K562 (cell line): ENCODE measurements at regions not wholly inside any gene's neighbourhood (a gene's known extent, or its start where the extent isn't known, plus 50 kb on each side); places are given as distances from the start of the nearest gene placed in this dataset.

Experiments used
- ATAC-seq: fragments of 200-7000 bp; cut with Tn5 transposase; 3 replicates; pipeline ENCODE4 v1.9.1; 2020; ENCODE audit warnings: moderate library complexity
- BruUV-seq: library from RNA; stranded (reverse); fragments of 400-500 nt; replicated peaks from 2 replicates; lab custom pipeline; 2021; lab: Mats Ljungman, UMichigan
- CTCF ChIA-PET: fragments of 300-600 bp; formaldehyde crosslinking; extraction: SDS; loops from one replicate; lab custom pipeline; 2021; ENCODE audit warnings: low intra/inter-chr PET ratio; lab: Yijun Ruan, JAX
- POLR2A ChIA-PET: fragments of 300-600, 350-650 bp; sonication (Branson Sonifier 250); formaldehyde crosslinking; extraction: SDS; loops from one replicate; lab custom pipeline; 2021; ENCODE audit warnings: antibody characterized with exemption, inconsistent platforms; lab: Yijun Ruan, JAX
- DNase-seq, 4 experiments: peaks; one replicate each; pipeline versions ENCODE4 v3.0.0 to v3.0.0-alpha.2; 2011 to 2018; ENCODE audit warnings: low spot score in 3 of 4, mixed read lengths in 3 of 4; ENCODE audit errors: extremely low read depth in 1 of 4
- FAIRE-seq: peaks from 2 replicates; lab custom pipeline; 2011; peaks lifted over from hg19 to GRCh38; lab: Jason Lieb, UNC
- H2AFZ ChIP-seq: 2 replicates; pipeline ENCODE4 v1.6.0; 2011; ENCODE audit warnings: low read depth, low read length, control low read depth, inconsistent platforms
- H3K27ac ChIP-seq: fragments of 200-600 bp; 3 replicates; pipeline ENCODE4 v1.8.0; 2011; ENCODE audit warnings: low read depth, mild to moderate bottlenecking, control low read depth, inconsistent platforms, low read length, moderate library complexity, mixed read lengths; ENCODE audit errors: extremely low read depth
- H3K27me3 ChIP-seq, 2 experiments: fragments of 300-600 bp in 1 of 2; 2 replicates in 1 of 2; 3 replicates in 1 of 2; pipeline versions ENCODE4 v1.6.0 to v1.8.0; 2011; ENCODE audit warnings: inconsistent platforms in 2 of 2, low read length in 2 of 2, mild to moderate bottlenecking in 1 of 2, mixed read lengths in 1 of 2, moderate library complexity in 1 of 2; ENCODE audit not compliant: control insufficient read depth in 2 of 2, insufficient read depth in 2 of 2
- H3K36me3 ChIP-seq: fragments of 300-600 bp; 3 replicates; pipeline ENCODE4 v1.8.0; 2011; ENCODE audit warnings: mild to moderate bottlenecking, low read length, inconsistent platforms; ENCODE audit not compliant: control insufficient read depth, insufficient read depth
- H3K4me1 ChIP-seq, 2 experiments: fragments of 200-600 bp in 1 of 2; replicated peaks in 1 of 2; 2 replicates in 1 of 2; 3 replicates in 1 of 2; pipeline versions ENCODE4 v1.5.1 to v1.8.0; 2011; ENCODE audit warnings: inconsistent platforms in 2 of 2, low read length in 2 of 2, mild to moderate bottlenecking in 1 of 2, mixed read lengths in 1 of 2, moderate library complexity in 1 of 2; ENCODE audit not compliant: control insufficient read depth in 2 of 2, insufficient read depth in 2 of 2
- H3K4me2 ChIP-seq: 2 replicates; pipeline ENCODE4 v1.6.1; 2011; ENCODE audit warnings: low read length, control low read depth, inconsistent platforms, mixed read lengths; ENCODE audit not compliant: insufficient read depth
- H3K4me3 ChIP-seq: fragments of 200-600 bp; sonication (generic), shearing (Covaris generic); 2 replicates; pipeline ENCODE4 v1.5.1; 2016; ENCODE audit warnings: control low read depth, inconsistent platforms
- H3K79me2 ChIP-seq: fragments of 200-600 bp; 3 replicates; pipeline ENCODE4 v1.8.0; 2011; ENCODE audit warnings: low read length, inconsistent platforms; ENCODE audit not compliant: control insufficient read depth, insufficient read depth
- H3K9ac ChIP-seq, 2 experiments: 2 replicates each; pipeline versions ENCODE4 v1.6.0 to v1.6.1; 2011; ENCODE audit warnings: low read depth in 2 of 2, low read length in 2 of 2, control low read depth in 1 of 2, inconsistent platforms in 1 of 2, mild to moderate bottlenecking in 1 of 2, mixed read lengths in 1 of 2; ENCODE audit not compliant: insufficient read depth in 1 of 2
- H3K9me1 ChIP-seq: one replicate; pipeline ENCODE4 v1.6.0; 2011; ENCODE audit warnings: inconsistent platforms, mild to moderate bottlenecking, low read length, moderate library complexity; ENCODE audit not compliant: control insufficient read depth, insufficient read depth
- H3K9me3 ChIP-seq: replicated peaks from 2 replicates; pipeline ENCODE4 v1.5.1; 2011; ENCODE audit warnings: low read depth, low read length, inconsistent platforms; ENCODE audit not compliant: control insufficient read depth, insufficient read depth
- H4K20me1 ChIP-seq: replicated peaks from 2 replicates; pipeline ENCODE4 v1.6.1; 2011; ENCODE audit warnings: low read length, inconsistent platforms, mixed read lengths; ENCODE audit not compliant: control insufficient read depth, insufficient read depth
- BHLHE40 ChIP-seq: IDR thresholded peaks from 2 replicates; pipeline ENCODE4 v1.6.1; 2011; ENCODE audit warnings: low read length, improper control_type of control experiment
- HDAC2 ChIP-seq: fragments of 450-650 bp; IDR thresholded peaks from 2 replicates; pipeline ENCODE4 v1.6.1; 2016; ENCODE audit warnings: mild to moderate bottlenecking
- IRF9 ChIP-seq: fragments of 450-650 bp; IDR thresholded peaks from 2 replicates; pipeline ENCODE4 v1.6.1; 2016; ENCODE audit warnings: missing biosample characterization, missing genetic modification characterization
- SMARCA5 ChIP-seq: fragments of 450-650 bp; IDR thresholded peaks from 2 replicates; pipeline ENCODE4 v1.6.1; 2016
- ZNF124 ChIP-seq: sonication (generic); formaldehyde crosslinking; IDR thresholded peaks from 2 replicates; pipeline ENCODE4 v1.8.1; 2022; ENCODE audit warnings: missing genetic modification reagents
- ZNF583 ChIP-seq: fragments of 250-450 bp; sonication (Bioruptor Pico); IDR thresholded peaks from 2 replicates; pipeline ENCODE4 v1.4.0; 2020
- ZNF586 ChIP-seq: fragments of 450-650 bp; formaldehyde crosslinking; conservative IDR thresholded peaks from 2 replicates; pipeline ENCODE4 v1.4.0; 2020; ENCODE audit warnings: mild to moderate bottlenecking, moderate library complexity
- WGBS: fragments of 100-300 bp; shearing (Covaris generic); methylation state at CpG from one replicate; pipeline ENCODE4 v1.1.6; 2016; ENCODE audit warnings: low coverage, mixed read lengths; ENCODE audit not compliant: insufficient coverage; ENCODE audit errors: missing lambda C conversion rate; 5-methylcytosine and 5-hydroxymethylcytosine counted together
- in situ Hi-C: fragments of 300-500 bp; cut with MboI; formaldehyde crosslinking; loops from 4 replicates; pipeline ENCODE4 v1.15.0; 2018; ENCODE audit warnings: inconsistent platforms, mixed read lengths
- intact Hi-C: fragments of 100-400 bp; cut with micrococcal nuclease; formaldehyde crosslinking; loops from 2 replicates; pipeline ENCODE4 v1.14.2; 2022
- TF ChIP-seq, protein P1 (sequence below), 2 experiments: IDR thresholded peaks in 1 of 2; conservative IDR thresholded peaks in 1 of 2; 2 replicates each; pipeline ENCODE4 v1.6.1; 2016; ENCODE audit warnings: low read depth in 2 of 2, mild to moderate bottlenecking in 1 of 2, missing compliant biosample characterization in 1 of 2, missing genetic modification characterization in 1 of 2, moderate library complexity in 1 of 2

DNA sequence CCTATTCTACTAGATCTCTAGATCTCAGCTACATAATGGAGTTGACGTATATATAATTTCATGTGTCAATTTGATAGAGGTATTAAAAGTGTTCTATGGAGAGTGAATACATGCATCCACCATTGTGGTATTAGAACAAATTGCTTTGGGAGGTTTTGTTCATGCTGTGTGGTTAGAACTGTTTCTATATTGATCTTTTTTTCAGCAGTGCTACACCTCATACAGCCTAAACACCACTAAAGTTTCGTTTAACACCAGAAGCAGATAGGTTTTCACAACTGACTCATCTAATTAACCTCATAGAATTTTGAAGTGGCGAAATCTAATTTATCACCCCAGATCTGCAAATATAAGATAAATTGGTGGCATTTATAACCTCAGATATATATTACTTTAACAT is 269.4 kb upstream of the SEMA6A start:
- ATAC-seq = no peak
- no peak overlapping the region for H3K27ac ChIP-seq
- TF ChIP-seq BHLHE40 (no peak), SMARCA5 (no peak), ZNF124 (CRISPR knock-in tag) (no peak), HDAC2 (no peak), ZNF586 (CRISPR knock-in tag) (no peak), ZNF583 (CRISPR knock-in tag) (no peak), IRF9 (no peak)
- TF ChIP-seq, protein P1, sequence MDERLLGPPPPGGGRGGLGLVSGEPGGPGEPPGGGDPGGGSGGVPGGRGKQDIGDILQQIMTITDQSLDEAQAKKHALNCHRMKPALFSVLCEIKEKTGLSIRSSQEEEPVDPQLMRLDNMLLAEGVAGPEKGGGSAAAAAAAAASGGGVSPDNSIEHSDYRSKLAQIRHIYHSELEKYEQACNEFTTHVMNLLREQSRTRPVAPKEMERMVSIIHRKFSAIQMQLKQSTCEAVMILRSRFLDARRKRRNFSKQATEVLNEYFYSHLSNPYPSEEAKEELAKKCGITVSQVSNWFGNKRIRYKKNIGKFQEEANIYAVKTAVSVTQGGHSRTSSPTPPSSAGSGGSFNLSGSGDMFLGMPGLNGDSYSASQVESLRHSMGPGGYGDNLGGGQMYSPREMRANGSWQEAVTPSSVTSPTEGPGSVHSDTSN (CRISPR knock-in tag; IDR thresholded peaks at IDR 0.05; ENCODE audit: low read depth) = no peak
- TF ChIP-seq, protein P1 (tag; conservative IDR thresholded peaks at IDR 0.05; ENCODE audit: low read depth) = no peak
- no peaks in the 10 kb centered on the region for H3K9me3 ChIP-seq
- no peaks in the 10 kb centered on the region for H3K36me3 ChIP-seq
- H3K79me2 ChIP-seq = no peaks in the 10 kb centered on the region
- H3K9ac ChIP-seq = no peak overlapping the region
- H4K20me1 ChIP-seq = no peaks in the 10 kb centered on the region
- H3K4me3 ChIP-seq = no peak overlapping the region
- H3K27me3 ChIP-seq = no peaks in the 10 kb centered on the region; a peak in 1 of 5 replicates
- no peak overlapping the region for H3K4me2 ChIP-seq
- CTCF ChIA-PET = no interaction called here
- intact Hi-C loops = no loop called here
- no peak for DNase-seq
- H3K9me1 ChIP-seq = no peaks in the 10 kb centered on the region
- H3K4me1 ChIP-seq = no peaks in the 10 kb centered on the region
- no peak for FAIRE-seq
- 3% methylated on average over 3 of the region's 3 CpGs for WGBS
- no TSS peak for BruUV-seq
- H2AFZ ChIP-seq = no peak overlapping the region
- POLR2A ChIA-PET = no interaction called here
- in situ Hi-C loops = no loop called here
